ENCODE measurements at regions not wholly inside any gene's neighbourhood (a gene's known extent, or its start where the extent isn't known, plus 50 kb on each side); places are given as distances from the start of the nearest gene placed in this dataset.
"Not testable (repeated sequence)": the region's sequence is repeated elsewhere in the genome, so short reads cannot be mapped to it uniquely, and the experiment has no call there.

DNA sequence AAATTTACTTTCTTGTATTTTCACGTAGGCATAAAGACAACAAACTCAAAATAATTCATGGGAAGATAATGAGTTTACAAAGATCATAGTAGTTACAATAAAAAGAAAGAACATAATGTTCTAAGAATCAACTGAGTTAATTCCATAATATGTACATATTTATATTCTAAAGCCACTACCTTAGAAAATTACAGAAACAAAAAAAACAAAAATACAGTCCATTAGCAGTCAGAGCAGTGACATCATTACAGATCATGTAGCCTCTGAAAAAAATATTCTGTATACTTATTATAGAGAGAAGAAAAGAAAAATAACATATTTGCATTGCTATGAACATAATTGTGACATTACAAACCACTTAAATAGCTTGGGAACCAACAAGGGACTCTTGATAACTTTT lies 360.1 kb upstream of the RGS18 start:
- intact Hi-C loops (cut with micrococcal nuclease; ENCODE audit: unreplicated experiment), result no loop called here
- in situ Hi-C loops (cut with HindIII; ENCODE audit: low pct_unique_long_range_greater_than_20kb, low sequenced_read_pairs), result no loop called here
- Histone ChIP-seq H3K27ac (ENCODE audit: low read length) (no peak overlapping the region), H3K36me3 (ENCODE audit: control insufficient read depth, insufficient read depth, low read length) (no peaks in the 10 kb centered on the region), H3K4me3 (ENCODE audit: low read depth in 2 of 2, low read length in 2 of 2) (no peak overlapping the region), H3K27me3 (ENCODE audit: control insufficient read depth, insufficient read depth, low read length) (no peaks in the 10 kb centered on the region), H3K9me3 (ENCODE audit: control insufficient read depth, insufficient read depth, low read depth, low read length) (no peaks in the 10 kb centered on the region), H3K4me1 (ENCODE audit: control insufficient read depth, insufficient read depth, low read length) (no peaks in the 10 kb centered on the region)
- no peak for ATAC-seq
- POLR2A ChIA-PET, result no interaction called here
- DNase-seq (ENCODE audit: low read depth, low spot score), result no peak
- TF ChIP-seq TCF7L2 (IDR thresholded peaks at IDR 0.05; ENCODE audit: low read depth, low read length), result no peak
- TF ChIP-seq, protein P1, sequence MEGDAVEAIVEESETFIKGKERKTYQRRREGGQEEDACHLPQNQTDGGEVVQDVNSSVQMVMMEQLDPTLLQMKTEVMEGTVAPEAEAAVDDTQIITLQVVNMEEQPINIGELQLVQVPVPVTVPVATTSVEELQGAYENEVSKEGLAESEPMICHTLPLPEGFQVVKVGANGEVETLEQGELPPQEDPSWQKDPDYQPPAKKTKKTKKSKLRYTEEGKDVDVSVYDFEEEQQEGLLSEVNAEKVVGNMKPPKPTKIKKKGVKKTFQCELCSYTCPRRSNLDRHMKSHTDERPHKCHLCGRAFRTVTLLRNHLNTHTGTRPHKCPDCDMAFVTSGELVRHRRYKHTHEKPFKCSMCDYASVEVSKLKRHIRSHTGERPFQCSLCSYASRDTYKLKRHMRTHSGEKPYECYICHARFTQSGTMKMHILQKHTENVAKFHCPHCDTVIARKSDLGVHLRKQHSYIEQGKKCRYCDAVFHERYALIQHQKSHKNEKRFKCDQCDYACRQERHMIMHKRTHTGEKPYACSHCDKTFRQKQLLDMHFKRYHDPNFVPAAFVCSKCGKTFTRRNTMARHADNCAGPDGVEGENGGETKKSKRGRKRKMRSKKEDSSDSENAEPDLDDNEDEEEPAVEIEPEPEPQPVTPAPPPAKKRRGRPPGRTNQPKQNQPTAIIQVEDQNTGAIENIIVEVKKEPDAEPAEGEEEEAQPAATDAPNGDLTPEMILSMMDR (IDR thresholded peaks at IDR 0.05), result no peak
- CTCF ChIA-PET, result no interaction called here
- BruUV-seq (replicated peaks), result no TSS peak

GRCh38 chr1:191804311-191804710 lies 354.0 kb upstream of the RGS18 start:
- TF ChIP-seq TCF7L2 (IDR thresholded peaks at IDR 0.05; ENCODE audit: low read depth, low read length) (no peak), POLR2AphosphoS5 (IDR thresholded peaks at IDR 0.05; ENCODE audit: low read depth, low read length) (no peak), REST (IDR thresholded peaks at IDR 0.05; ENCODE audit: insufficient read depth in 1 of 2, low read depth in 2 of 2, low read length in 1 of 2) (no peak), SIN3A (IDR thresholded peaks at IDR 0.05; ENCODE audit: borderline replicate concordance, insufficient read depth, low read depth, low read length) (no peak)
- TF ChIP-seq, protein P1 (IDR thresholded peaks at IDR 0.05), result no peak
- ATAC-seq (no peak), DNase-seq (ENCODE audit: low read depth, low spot score) (no peak)
- ChIA-PET POLR2A (no interaction called here), CTCF (interaction anchor here (0.5 kb wide), 1 partner anchor 86 kb away, joined by 4 read pairs; no protein-coding TSS in a partner anchor)
- Histone ChIP-seq H3K27ac (ENCODE audit: low read length) (no peak overlapping the region), H3K36me3 (ENCODE audit: control insufficient read depth, insufficient read depth, low read length) (no peaks in the 10 kb centered on the region), H3K27me3 (ENCODE audit: control insufficient read depth, insufficient read depth, low read length) (no peaks in the 10 kb centered on the region), H3K4me3 (ENCODE audit: low read depth in 2 of 2, low read length in 2 of 2) (no peak overlapping the region), H3K4me1 (ENCODE audit: control insufficient read depth, insufficient read depth, low read length) (no peaks in the 10 kb centered on the region), H3K9me3 (ENCODE audit: control insufficient read depth, insufficient read depth, low read depth, low read length) (no peaks in the 10 kb centered on the region)
- intact Hi-C loops (cut with micrococcal nuclease; ENCODE audit: unreplicated experiment), result no loop called here
- in situ Hi-C loops (cut with HindIII; ENCODE audit: low pct_unique_long_range_greater_than_20kb, low sequenced_read_pairs), result no loop called here
- BruUV-seq (replicated peaks), result no TSS peak

DNA sequence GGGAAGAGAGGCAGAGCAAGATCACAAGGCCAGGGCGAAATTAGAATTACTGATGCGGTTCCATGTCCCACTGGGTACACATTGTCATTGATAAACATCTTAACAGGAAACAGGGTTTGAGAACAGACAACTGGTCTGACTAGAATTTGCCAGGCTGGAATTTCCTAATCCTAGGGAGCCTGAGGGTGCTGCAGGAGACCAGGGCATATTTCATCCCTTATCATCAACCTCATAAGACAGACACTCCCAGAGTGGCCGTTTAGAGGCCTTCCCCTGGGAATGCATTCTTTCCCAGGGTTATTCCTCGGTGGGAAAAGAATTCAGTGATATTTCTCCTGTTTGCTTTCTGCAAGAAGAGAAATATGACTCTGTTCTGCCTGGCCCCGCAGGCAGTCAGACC lies 344.7 kb upstream of the RGS18 start:
- CTCF ChIA-PET; POLR2A ChIA-PET; DNase-seq (ENCODE audit: low read depth, low spot score); intact Hi-C loops (cut with micrococcal nuclease; ENCODE audit: unreplicated experiment); H3K4me3 ChIP-seq (ENCODE audit: low read depth in 2 of 2, low read length in 2 of 2); H3K27me3 ChIP-seq (ENCODE audit: control insufficient read depth, insufficient read depth, low read length); BruUV-seq (replicated peaks); H3K36me3 ChIP-seq (ENCODE audit: control insufficient read depth, insufficient read depth, low read length); ATAC-seq; H3K9me3 ChIP-seq (ENCODE audit: control insufficient read depth, insufficient read depth, low read depth, low read length); H3K4me1 ChIP-seq (ENCODE audit: control insufficient read depth, insufficient read depth, low read length); in situ Hi-C loops (cut with HindIII; ENCODE audit: low pct_unique_long_range_greater_than_20kb, low sequenced_read_pairs); H3K27ac ChIP-seq (ENCODE audit: low read length): not testable (repeated sequence)
